A673 (cell line): ENCODE measurements at regions not wholly inside any gene's neighbourhood (a gene's known extent, or its start where the extent isn't known, plus 50 kb on each side); places are given as distances from the start of the nearest gene placed in this dataset.

Experiments used
- BruUV-seq: library from RNA; stranded (reverse); fragments of 400-500 nt; replicated peaks from 2 replicates; lab custom pipeline; 2021; lab: Mats Ljungman, UMichigan
- CTCF ChIA-PET: fragments of 300-600 bp; sonication (Branson Sonifier 250); formaldehyde crosslinking; loops from one replicate; lab custom pipeline; 2022; ENCODE audit warnings: antibody characterized with exemption; lab: Charles Lee
- POLR2A ChIA-PET: fragments of 300-600 bp; sonication (Branson Sonifier 250); formaldehyde crosslinking; loops from one replicate; lab custom pipeline; 2022; ENCODE audit warnings: antibody characterized with exemption; ENCODE audit not compliant: low non-redundant PET; lab: Charles Lee
- DNase-seq: peaks from one replicate; pipeline ENCODE4 v3.0.0-alpha.2; 2015; ENCODE audit warnings: low spot score
- H3K27ac ChIP-seq: fragments of 200-600 bp; sonication (generic); 2 replicates; pipeline ENCODE4 v1.5.1; 2016; ENCODE audit warnings: mixed run types, low read depth, mild to moderate bottlenecking, mixed read lengths, antibody characterized with exemption, low read length; ENCODE audit not compliant: poor library complexity, severe bottlenecking
- H3K27me3 ChIP-seq: fragments of 200-600 bp; sonication (generic); replicated peaks from 2 replicates; pipeline ENCODE4 v1.6.1; 2017; ENCODE audit warnings: mixed run types, low read depth, mild to moderate bottlenecking, mixed read lengths, antibody characterized with exemption, low read length; ENCODE audit not compliant: insufficient read depth, poor library complexity
- H3K36me3 ChIP-seq: fragments of 200-600 bp; sonication (generic); 2 replicates; pipeline ENCODE4 v1.6.1; 2016; ENCODE audit warnings: mixed run types, mild to moderate bottlenecking, mixed read lengths, antibody characterized with exemption, low read length; ENCODE audit not compliant: insufficient read depth, poor library complexity, severe bottlenecking
- H3K4me1 ChIP-seq: fragments of 200-600 bp; sonication (generic); 2 replicates; pipeline ENCODE4 v1.6.1; 2017; ENCODE audit warnings: mixed run types, mild to moderate bottlenecking, mixed read lengths, antibody characterized with exemption, low read length; ENCODE audit not compliant: insufficient read depth, poor library complexity, severe bottlenecking
- H3K4me3 ChIP-seq: fragments of 200-600 bp; sonication (generic); 2 replicates; pipeline ENCODE4 v1.5.1; 2016; ENCODE audit warnings: low read depth, mixed run types, mild to moderate bottlenecking, mixed read lengths, low read length; ENCODE audit not compliant: poor library complexity, severe bottlenecking
- H3K9me3 ChIP-seq: fragments of 200-600 bp; sonication (generic); 2 replicates; pipeline ENCODE4 v1.6.1; 2016; ENCODE audit warnings: mixed run types, low read depth, mild to moderate bottlenecking, mixed read lengths, antibody characterized with exemption, low read length; ENCODE audit not compliant: poor library complexity, severe bottlenecking
- EZH2 ChIP-seq: fragments of 200-600 bp; sonication (generic); IDR thresholded peaks from 2 replicates; pipeline ENCODE4 v1.6.1; 2017; ENCODE audit warnings: borderline replicate concordance, low read depth, mild to moderate bottlenecking, mixed read lengths, antibody characterized with exemption, low read length; ENCODE audit not compliant: poor library complexity, severe bottlenecking
- intact Hi-C: fragments of 100-400 bp; cut with micrococcal nuclease; formaldehyde crosslinking; loops from one replicate; pipeline ENCODE4 v1.10.0; 2022; ENCODE audit not compliant: unreplicated experiment
- TF ChIP-seq, protein P1 (sequence below): fragments of 300-800, 200-600 bp; sonication (generic); conservative IDR thresholded peaks from 2 replicates; pipeline ENCODE4 v1.5.1; 2017; ENCODE audit warnings: low read depth, mild to moderate bottlenecking, antibody characterized with exemption, low read length, moderate library complexity, mixed read lengths

GRCh38 chr1:208544053-208544452 lies 299.9 kb upstream of the PLXNA2 start:
- DNase-seq = no peak
- peaks cover 25% of the 10 kb centered on the region for H3K27me3 ChIP-seq
- BruUV-seq = no TSS peak
- no peak overlapping the region for H3K4me3 ChIP-seq
- no peak overlapping the region for H3K27ac ChIP-seq
- H3K4me1 ChIP-seq = no peaks in the 10 kb centered on the region
- ChIA-PET POLR2A (no interaction called here), CTCF (no interaction called here)
- no peaks in the 10 kb centered on the region for H3K9me3 ChIP-seq
- H3K36me3 ChIP-seq = no peaks in the 10 kb centered on the region
- TF ChIP-seq EZH2 = no peak
- TF ChIP-seq, protein P1, sequence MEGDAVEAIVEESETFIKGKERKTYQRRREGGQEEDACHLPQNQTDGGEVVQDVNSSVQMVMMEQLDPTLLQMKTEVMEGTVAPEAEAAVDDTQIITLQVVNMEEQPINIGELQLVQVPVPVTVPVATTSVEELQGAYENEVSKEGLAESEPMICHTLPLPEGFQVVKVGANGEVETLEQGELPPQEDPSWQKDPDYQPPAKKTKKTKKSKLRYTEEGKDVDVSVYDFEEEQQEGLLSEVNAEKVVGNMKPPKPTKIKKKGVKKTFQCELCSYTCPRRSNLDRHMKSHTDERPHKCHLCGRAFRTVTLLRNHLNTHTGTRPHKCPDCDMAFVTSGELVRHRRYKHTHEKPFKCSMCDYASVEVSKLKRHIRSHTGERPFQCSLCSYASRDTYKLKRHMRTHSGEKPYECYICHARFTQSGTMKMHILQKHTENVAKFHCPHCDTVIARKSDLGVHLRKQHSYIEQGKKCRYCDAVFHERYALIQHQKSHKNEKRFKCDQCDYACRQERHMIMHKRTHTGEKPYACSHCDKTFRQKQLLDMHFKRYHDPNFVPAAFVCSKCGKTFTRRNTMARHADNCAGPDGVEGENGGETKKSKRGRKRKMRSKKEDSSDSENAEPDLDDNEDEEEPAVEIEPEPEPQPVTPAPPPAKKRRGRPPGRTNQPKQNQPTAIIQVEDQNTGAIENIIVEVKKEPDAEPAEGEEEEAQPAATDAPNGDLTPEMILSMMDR = no peak
- intact Hi-C loops = no loop called here

GRCh38 chr1:208544794-208545193 lies 300.6 kb upstream of the PLXNA2 start:
- intact Hi-C loops = no loop called here
- CTCF ChIA-PET = no interaction called here
- TF ChIP-seq EZH2 = no peak
- TF ChIP-seq, protein P1 = no peak

DNA sequence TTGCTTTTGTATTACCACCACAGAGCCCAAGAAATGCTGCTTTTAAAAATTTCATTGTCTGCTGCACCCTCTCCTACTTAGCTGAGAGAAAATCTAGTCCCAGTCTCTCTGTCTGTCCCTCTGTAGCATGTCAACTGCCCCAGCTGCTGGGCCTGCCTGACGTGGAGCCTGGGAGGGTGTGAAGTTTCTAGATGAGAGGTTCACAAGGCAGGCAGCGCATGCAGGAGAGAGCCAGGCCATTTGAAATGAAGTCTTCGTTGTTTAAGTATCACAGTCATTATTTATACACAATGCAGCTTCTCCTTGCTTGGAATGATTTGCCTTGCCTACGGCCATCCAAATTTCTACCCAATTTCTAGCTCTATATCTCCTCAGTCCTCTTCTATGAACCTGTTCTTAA lies 306.8 kb upstream of the PLXNA2 start:
- intact Hi-C loops = no loop called here
- ChIA-PET CTCF (no interaction called here), POLR2A (no interaction called here)
- no peaks in the 10 kb centered on the region for H3K36me3 ChIP-seq
- H3K4me1 ChIP-seq = no peaks in the 10 kb centered on the region
- TF ChIP-seq, protein P1 = no peak
- no peak for TF ChIP-seq EZH2
- peaks cover 32% of the 10 kb centered on the region for H3K27me3 ChIP-seq
- H3K4me3 ChIP-seq = no peak overlapping the region
- no peaks in the 10 kb centered on the region for H3K9me3 ChIP-seq
- BruUV-seq = no TSS peak
- no peak overlapping the region for H3K27ac ChIP-seq
- DNase-seq = no peak

More at GRCh38 chr1:208544794-208545193, 300.6 kb upstream of the PLXNA2 start:
- POLR2A ChIA-PET = no interaction called here
- Histone ChIP-seq H3K27ac (no peak overlapping the region), H3K4me1 (no peaks in the 10 kb centered on the region), H3K27me3 (peaks cover 28% of the 10 kb centered on the region), H3K9me3 (no peaks in the 10 kb centered on the region), H3K36me3 (no peaks in the 10 kb centered on the region), H3K4me3 (no peak overlapping the region)
- no peak for DNase-seq
- no TSS peak for BruUV-seq
